ENCODE measurements at regions not wholly inside any gene's neighbourhood (a gene's known extent, or its start where the extent isn't known, plus 50 kb on each side); places are given as distances from the start of the nearest gene placed in this dataset.

DNA sequence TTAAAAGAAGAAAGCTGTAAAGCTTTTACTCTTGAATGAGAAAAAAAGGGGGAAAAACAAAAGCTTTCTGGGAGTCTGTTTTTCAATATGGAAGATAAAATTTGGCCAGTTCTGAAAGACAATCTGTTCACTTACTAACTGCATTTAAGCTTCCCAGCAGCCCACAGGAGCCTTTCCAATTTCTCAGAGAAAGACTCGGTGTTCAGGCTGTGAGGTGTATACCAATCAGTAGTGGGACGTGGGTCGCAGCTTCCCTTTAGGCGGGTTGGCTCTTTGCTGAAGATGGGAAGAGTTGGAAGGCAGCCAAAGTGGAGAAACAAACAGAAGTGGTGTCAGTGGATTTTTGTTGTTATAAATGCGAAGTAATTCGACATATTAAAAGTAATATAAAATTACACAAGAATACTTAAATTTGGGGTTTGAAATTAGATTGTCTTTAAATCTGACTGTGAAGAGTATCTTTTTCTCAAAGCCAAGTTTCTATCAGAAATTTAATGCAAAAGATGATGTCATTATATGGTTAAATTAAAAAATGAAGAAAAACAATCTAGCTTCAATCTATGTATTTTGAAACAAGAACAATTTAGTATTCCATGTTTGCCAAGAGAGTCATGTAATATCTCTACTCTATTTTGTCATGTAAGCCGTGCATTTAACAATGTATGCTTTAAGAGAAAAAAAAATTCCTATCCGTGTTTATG lies 590.2 kb upstream of the ATXN7L3B start:
- WGBS, result 94% methylated on average over 4 of the region's 8 CpGs
- Histone ChIP-seq H2BK12ac (ENCODE audit: low read length in 2 of 2) (no peak overlapping the region), H3K23ac (ENCODE audit: low read length in 2 of 2) (no peak overlapping the region), H4K91ac (ENCODE audit: low read length) (no peak overlapping the region), H2AFZ (ENCODE audit: low read depth, low read length) (no peak overlapping the region), H3K36me3 (ENCODE audit: control insufficient read depth in 1 of 2, insufficient read depth in 2 of 2, low read depth in 1 of 2, low read length in 2 of 2) (no peaks in the 10 kb centered on the region), H3K27me3 (ENCODE audit: control insufficient read depth in 1 of 2, insufficient read depth in 1 of 2, low read length in 2 of 2) (no peaks in the 10 kb centered on the region), H3K4ac (ENCODE audit: low read depth in 1 of 2, low read length in 2 of 2) (peak overlapping the region in 1 of 2 experiments; percentile 26), H3K18ac (ENCODE audit: low read depth in 1 of 2, low read length in 2 of 2) (no peak overlapping the region), H2BK120ac (ENCODE audit: low read depth, low read length) (no peak overlapping the region), H2BK15ac (ENCODE audit: low read depth, poor library complexity, severe bottlenecking) (no peak overlapping the region), H3K9ac (ENCODE audit: low read length) (no peak overlapping the region), H3K9me3 (ENCODE audit: control insufficient read depth, low read length) (no peaks in the 10 kb centered on the region), H3K27ac (ENCODE audit: low read length, poor library complexity, severe bottlenecking) (no peak overlapping the region), H4K8ac (ENCODE audit: low read length) (no peak overlapping the region), H3K4me3 (ENCODE audit: insufficient read depth in 1 of 2, low read depth in 1 of 2, low read length in 2 of 2) (no peak overlapping the region), H3K14ac (ENCODE audit: low read length in 2 of 2) (no peak overlapping the region), H3K79me1 (replicated peaks; ENCODE audit: low read length, poor library complexity, severe bottlenecking) (no peaks in the 10 kb centered on the region), H2BK5ac (ENCODE audit: low read depth, low read length, poor library complexity, severe bottlenecking) (no peak overlapping the region), H2AK5ac (ENCODE audit: low read length, severe bottlenecking) (no peak overlapping the region), H3K4me2 (ENCODE audit: low read length, poor library complexity, severe bottlenecking) (no peak overlapping the region), H3K4me1 (ENCODE audit: control insufficient read depth, insufficient read depth, low read depth, low read length) (no peaks in the 10 kb centered on the region)
- DNase-seq, result no peak

DNA sequence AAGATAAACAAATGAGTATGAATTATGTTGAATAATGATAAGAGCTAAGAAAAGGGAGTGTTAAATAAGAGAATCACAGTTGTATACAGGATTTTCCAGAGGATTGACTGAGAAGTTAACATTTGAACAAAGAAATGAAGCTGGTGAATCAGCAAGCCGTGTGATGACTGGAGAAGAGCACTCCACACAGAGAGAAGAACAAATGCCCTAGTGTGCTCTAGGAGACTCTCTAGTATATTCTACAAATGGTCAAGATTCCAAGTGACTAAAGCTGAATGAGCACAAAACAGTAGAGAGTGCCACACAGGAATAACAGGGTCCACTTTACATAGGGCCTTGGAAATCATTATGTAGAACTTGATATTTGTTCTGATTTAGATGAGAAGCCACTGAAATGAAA lies 587.1 kb upstream of the ATXN7L3B start:
- peak; percentile 9 for DNase-seq
- Histone ChIP-seq H2BK5ac (ENCODE audit: low read depth, low read length, poor library complexity, severe bottlenecking) (no peak overlapping the region), H3K36me3 (ENCODE audit: control insufficient read depth in 1 of 2, insufficient read depth in 2 of 2, low read depth in 1 of 2, low read length in 2 of 2) (no peaks in the 10 kb centered on the region), H3K27ac (ENCODE audit: low read length, poor library complexity, severe bottlenecking) (no peak overlapping the region), H2BK120ac (ENCODE audit: low read depth, low read length) (no peak overlapping the region), H3K4ac (ENCODE audit: low read depth in 1 of 2, low read length in 2 of 2) (no peak overlapping the region), H3K23ac (ENCODE audit: low read length in 2 of 2) (no peak overlapping the region), H2BK12ac (ENCODE audit: low read length in 2 of 2) (no peak overlapping the region), H4K91ac (ENCODE audit: low read length) (no peak overlapping the region), H3K4me1 (ENCODE audit: control insufficient read depth, insufficient read depth, low read depth, low read length) (no peaks in the 10 kb centered on the region), H3K18ac (ENCODE audit: low read depth in 1 of 2, low read length in 2 of 2) (no peak overlapping the region), H2BK15ac (ENCODE audit: low read depth, poor library complexity, severe bottlenecking) (no peak overlapping the region), H2AK5ac (ENCODE audit: low read length, severe bottlenecking) (no peak overlapping the region), H4K8ac (ENCODE audit: low read length) (no peak overlapping the region), H3K4me3 (ENCODE audit: insufficient read depth in 1 of 2, low read depth in 1 of 2, low read length in 2 of 2) (no peak overlapping the region), H3K9ac (ENCODE audit: low read length) (no peak overlapping the region), H2AFZ (ENCODE audit: low read depth, low read length) (no peak overlapping the region), H3K14ac (ENCODE audit: low read length in 2 of 2) (no peak overlapping the region), H3K79me1 (replicated peaks; ENCODE audit: low read length, poor library complexity, severe bottlenecking) (no peaks in the 10 kb centered on the region), H3K4me2 (ENCODE audit: low read length, poor library complexity, severe bottlenecking) (no peak overlapping the region), H3K9me3 (ENCODE audit: control insufficient read depth, low read length) (no peaks in the 10 kb centered on the region), H3K27me3 (ENCODE audit: control insufficient read depth in 1 of 2, insufficient read depth in 1 of 2, low read length in 2 of 2) (no peaks in the 10 kb centered on the region)
- WGBS, result no CpG with 5 or more reads among the region's 1 CpG

DNA sequence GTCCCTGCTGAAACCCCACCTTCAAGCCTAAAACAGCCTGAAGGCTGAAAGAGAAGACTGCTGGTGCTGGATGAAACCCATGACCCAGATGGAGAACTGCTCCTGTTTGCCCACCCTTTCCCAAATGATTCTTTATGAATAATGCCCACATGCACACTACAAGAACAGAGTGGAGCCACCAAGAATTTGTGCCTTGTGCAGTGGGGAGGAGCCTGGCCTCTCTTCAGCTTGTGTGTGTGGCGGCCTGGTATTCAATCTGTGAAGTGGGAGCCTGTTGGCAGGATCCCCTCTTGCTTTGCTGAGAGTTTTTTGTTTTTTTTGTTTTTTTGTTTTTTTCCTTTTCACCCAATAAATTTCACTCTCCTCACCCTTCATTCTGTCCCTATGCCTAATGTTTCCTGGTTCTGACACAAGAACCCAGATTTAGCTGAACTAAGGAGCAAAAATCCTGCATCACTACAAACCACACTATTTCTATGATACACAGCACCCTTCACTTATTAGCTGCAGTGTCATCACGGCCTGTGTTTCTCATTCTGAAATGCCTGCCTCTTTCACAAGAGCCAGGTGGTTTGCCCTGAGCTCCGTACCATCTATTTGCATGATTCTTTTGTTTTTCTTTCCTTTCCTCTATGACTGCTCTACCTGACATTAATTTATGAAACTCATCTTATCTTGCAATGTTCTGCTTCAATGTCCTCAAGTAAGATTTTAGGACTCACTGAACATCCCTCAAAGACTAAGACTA lies 585.5 kb upstream of the ATXN7L3B start:
- no peak overlapping the region for H3K27ac ChIP-seq (ENCODE audit: low read length, poor library complexity, severe bottlenecking)
- no peak overlapping the region for H3K18ac ChIP-seq (ENCODE audit: low read depth in 1 of 2, low read length in 2 of 2)
- H3K14ac ChIP-seq (ENCODE audit: low read length in 2 of 2), result no peak overlapping the region
- DNase-seq, result no peak
- H4K91ac ChIP-seq (ENCODE audit: low read length), result no peak overlapping the region
- no peak overlapping the region for H2BK5ac ChIP-seq (ENCODE audit: low read depth, low read length, poor library complexity, severe bottlenecking)
- no peaks in the 10 kb centered on the region for H3K36me3 ChIP-seq (ENCODE audit: control insufficient read depth in 1 of 2, insufficient read depth in 2 of 2, low read depth in 1 of 2, low read length in 2 of 2)
- H2BK15ac ChIP-seq (ENCODE audit: low read depth, poor library complexity, severe bottlenecking), result no peak overlapping the region
- no peaks in the 10 kb centered on the region for H3K79me1 ChIP-seq (replicated peaks; ENCODE audit: low read length, poor library complexity, severe bottlenecking)
- H3K23ac ChIP-seq (ENCODE audit: low read length in 2 of 2), result no peak overlapping the region
- no peak overlapping the region for H2BK120ac ChIP-seq (ENCODE audit: low read depth, low read length)
- H2AFZ ChIP-seq (ENCODE audit: low read depth, low read length), result no peak overlapping the region
- H3K4me3 ChIP-seq (ENCODE audit: insufficient read depth in 1 of 2, low read depth in 1 of 2, low read length in 2 of 2), result no peak overlapping the region
- no peak overlapping the region for H3K4me2 ChIP-seq (ENCODE audit: low read length, poor library complexity, severe bottlenecking)
- H3K9me3 ChIP-seq (ENCODE audit: control insufficient read depth, low read length), result no peaks in the 10 kb centered on the region
- H4K8ac ChIP-seq (ENCODE audit: low read length), result no peak overlapping the region
- H3K4ac ChIP-seq (ENCODE audit: low read depth in 1 of 2, low read length in 2 of 2), result no peak overlapping the region
- H3K4me1 ChIP-seq (ENCODE audit: control insufficient read depth, insufficient read depth, low read depth, low read length), result no peaks in the 10 kb centered on the region
- H3K9ac ChIP-seq (ENCODE audit: low read length), result no peak overlapping the region
- no peak overlapping the region for H2BK12ac ChIP-seq (ENCODE audit: low read length in 2 of 2)
- 85% methylated on average over 2 of the region's 3 CpGs for WGBS
- no peaks in the 10 kb centered on the region for H3K27me3 ChIP-seq (ENCODE audit: control insufficient read depth in 1 of 2, insufficient read depth in 1 of 2, low read length in 2 of 2)
- no peak overlapping the region for H2AK5ac ChIP-seq (ENCODE audit: low read length, severe bottlenecking)

DNA sequence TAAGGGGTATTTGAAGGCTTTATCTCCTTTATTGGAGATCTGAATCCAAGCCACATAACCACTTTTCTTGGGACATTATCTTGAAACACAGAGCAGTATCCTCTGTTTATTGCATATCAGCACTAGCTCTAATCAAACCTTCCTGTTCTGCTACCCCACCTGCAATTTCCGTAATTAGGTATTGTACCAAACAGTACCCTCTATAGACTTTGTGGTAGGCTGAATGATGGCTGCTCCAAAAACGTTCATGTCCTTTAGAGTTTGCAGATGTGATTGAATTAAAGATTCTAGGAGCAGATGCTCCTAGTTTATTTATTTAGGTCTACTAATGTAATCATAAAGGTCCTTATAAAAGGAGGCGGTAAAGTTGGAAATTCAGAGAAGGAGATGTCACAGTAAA lies 573.0 kb upstream of the ATXN7L3B start:
- WGBS, result 50% methylated on average over 1 of the region's 3 CpGs
- no peak overlapping the region for H2AK5ac ChIP-seq (ENCODE audit: low read length, severe bottlenecking)
- no peak overlapping the region for H3K27ac ChIP-seq (ENCODE audit: low read length, poor library complexity, severe bottlenecking)
- no peak overlapping the region for H2BK120ac ChIP-seq (ENCODE audit: low read depth, low read length)
- H3K4me2 ChIP-seq (ENCODE audit: low read length, poor library complexity, severe bottlenecking), result no peak overlapping the region
- no peak overlapping the region for H3K4me3 ChIP-seq (ENCODE audit: insufficient read depth in 1 of 2, low read depth in 1 of 2, low read length in 2 of 2)
- H3K4ac ChIP-seq (ENCODE audit: low read depth in 1 of 2, low read length in 2 of 2), result no peak overlapping the region
- no peak overlapping the region for H2BK12ac ChIP-seq (ENCODE audit: low read length in 2 of 2)
- no peak overlapping the region for H2BK5ac ChIP-seq (ENCODE audit: low read depth, low read length, poor library complexity, severe bottlenecking)
- H3K9me3 ChIP-seq (ENCODE audit: control insufficient read depth, low read length), result no peaks in the 10 kb centered on the region
- no peak overlapping the region for H4K8ac ChIP-seq (ENCODE audit: low read length)
- H3K18ac ChIP-seq (ENCODE audit: low read depth in 1 of 2, low read length in 2 of 2), result no peak overlapping the region
- no peak overlapping the region for H2AFZ ChIP-seq (ENCODE audit: low read depth, low read length)
- no peak overlapping the region for H3K14ac ChIP-seq (ENCODE audit: low read length in 2 of 2)
- no peak for DNase-seq
- no peaks in the 10 kb centered on the region for H3K36me3 ChIP-seq (ENCODE audit: control insufficient read depth in 1 of 2, insufficient read depth in 2 of 2, low read depth in 1 of 2, low read length in 2 of 2)
- H4K91ac ChIP-seq (ENCODE audit: low read length), result no peak overlapping the region
- H3K9ac ChIP-seq (ENCODE audit: low read length), result no peak overlapping the region
- H2BK15ac ChIP-seq (ENCODE audit: low read depth, poor library complexity, severe bottlenecking), result no peak overlapping the region
- H3K79me1 ChIP-seq (replicated peaks; ENCODE audit: low read length, poor library complexity, severe bottlenecking), result no peaks in the 10 kb centered on the region
- no peaks in the 10 kb centered on the region for H3K4me1 ChIP-seq (ENCODE audit: control insufficient read depth, insufficient read depth, low read depth, low read length)
- H3K27me3 ChIP-seq (ENCODE audit: control insufficient read depth in 1 of 2, insufficient read depth in 1 of 2, low read length in 2 of 2), result no peaks in the 10 kb centered on the region
- H3K23ac ChIP-seq (ENCODE audit: low read length in 2 of 2), result no peak overlapping the region

Data from mesenchymal stem cell (in vitro differentiated cells and primary cell).